IMR-90 (cell line): ENCODE measurements at regions not wholly inside any gene's neighbourhood (a gene's known extent, or its start where the extent isn't known, plus 50 kb on each side); places are given as distances from the start of the nearest gene placed in this dataset.

Experiments
- ATAC-seq: fragments of 200-7000 bp; cut with Tn5 transposase; 2 replicates; pipeline ENCODE4 v1.9.1; 2020; ENCODE audit warnings: low read depth, mild to moderate bottlenecking, moderate library complexity
- BruUV-seq: library from RNA; stranded (reverse); fragments of 400-500 nt; replicated peaks from 2 replicates; lab custom pipeline; 2021; lab: Mats Ljungman, UMichigan
- CTCF ChIA-PET: fragments of 300-600 bp; formaldehyde crosslinking; extraction: SDS; loops from one replicate; lab custom pipeline; 2021; ENCODE audit warnings: antibody characterized with exemption; lab: Yijun Ruan, JAX
- POLR2A ChIA-PET: fragments of 300-600 bp; sonication (Branson Sonifier 250); formaldehyde crosslinking; loops from one replicate; lab custom pipeline; 2022; ENCODE audit warnings: antibody characterized with exemption; ENCODE audit not compliant: unreplicated experiment; lab: Charles Lee
- DNase-seq: peaks from one replicate; pipeline ENCODE4 v3.0.0; 2013
- H2AFZ ChIP-seq: replicated peaks from 2 replicates; pipeline ENCODE3; 2013; ENCODE audit warnings: low read length, mild to moderate bottlenecking; ENCODE audit not compliant: poor library complexity
- H2AK5ac ChIP-seq: 2 replicates; pipeline ENCODE4 v1.6.1; 2013; ENCODE audit warnings: low read depth, low read length, inconsistent platforms
- H2AK9ac ChIP-seq: replicated peaks from 2 replicates; pipeline ENCODE3; 2013; ENCODE audit warnings: mild to moderate bottlenecking, low read depth, low read length, moderate library complexity; ENCODE audit not compliant: poor library complexity
- H2BK120ac ChIP-seq: 2 replicates; pipeline ENCODE4 v1.6.1; 2013; ENCODE audit warnings: low read depth, low read length, inconsistent platforms
- H2BK15ac ChIP-seq: 3 replicates; pipeline ENCODE4 v1.6.1; 2013; ENCODE audit warnings: low read depth, low read length, inconsistent platforms
- H2BK20ac ChIP-seq: 2 replicates; pipeline ENCODE4 v1.6.1; 2013; ENCODE audit warnings: low read depth, mild to moderate bottlenecking, inconsistent platforms, low read length, moderate library complexity
- H2BK5ac ChIP-seq: 2 replicates; pipeline ENCODE4 v1.6.1; 2013; ENCODE audit warnings: mild to moderate bottlenecking, low read depth, low read length, inconsistent platforms; ENCODE audit not compliant: poor library complexity, severe bottlenecking
- H3K14ac ChIP-seq: replicated peaks from 2 replicates; pipeline ENCODE4 v1.6.1; 2013; ENCODE audit warnings: low read depth, low read length, inconsistent platforms
- H3K18ac ChIP-seq: 2 replicates; pipeline ENCODE4 v1.6.1; 2013; ENCODE audit warnings: low read depth, low read length, control low read depth
- H3K23ac ChIP-seq: 2 replicates; pipeline ENCODE4 v1.6.1; 2013; ENCODE audit warnings: low read depth, low read length, inconsistent platforms
- H3K27ac ChIP-seq: 2 replicates; pipeline ENCODE4 v1.5.1; 2013; ENCODE audit warnings: mild to moderate bottlenecking, control low read depth, low read length; ENCODE audit not compliant: insufficient read depth
- H3K27me3 ChIP-seq: 2 replicates; pipeline ENCODE4 v1.6.1; 2013; ENCODE audit warnings: low read length; ENCODE audit not compliant: control insufficient read depth, insufficient read depth
- H3K36me3 ChIP-seq: 2 replicates; pipeline ENCODE4 v1.6.1; 2013; ENCODE audit warnings: low read length, mixed read lengths; ENCODE audit not compliant: control insufficient read depth, insufficient read depth
- H3K4ac ChIP-seq: 2 replicates; pipeline ENCODE4 v1.6.1; 2013; ENCODE audit warnings: low read depth, low read length, inconsistent platforms
- H3K4me1 ChIP-seq: 2 replicates; pipeline ENCODE4 v1.6.1; 2013; ENCODE audit warnings: low read length, mixed read lengths; ENCODE audit not compliant: control insufficient read depth, insufficient read depth
- H3K4me2 ChIP-seq: 2 replicates; pipeline ENCODE4 v1.6.1; 2013; ENCODE audit warnings: low read depth, mild to moderate bottlenecking, control low read depth, low read length, moderate library complexity
- H3K4me3 ChIP-seq: 2 replicates; pipeline ENCODE4 v1.5.1; 2013; ENCODE audit warnings: low read depth, mild to moderate bottlenecking, control low read depth, low read length, moderate library complexity; ENCODE audit not compliant: insufficient read depth
- H3K56ac ChIP-seq: 2 replicates; pipeline ENCODE4 v1.6.1; 2013; ENCODE audit warnings: low read length, inconsistent platforms; ENCODE audit not compliant: insufficient read depth; ENCODE audit errors: extremely low read depth
- H3K79me1 ChIP-seq, 2 experiments: 2 replicates each; pipeline ENCODE4 v1.6.1; 2013; ENCODE audit warnings: low read length in 2 of 2, inconsistent platforms in 1 of 2, low read depth in 1 of 2
- H3K9ac ChIP-seq: 2 replicates; pipeline ENCODE4 v1.6.1; 2013; ENCODE audit warnings: low read depth, low read length, control low read depth
- H3K9me1 ChIP-seq: 2 replicates; pipeline ENCODE4 v1.6.1; 2013; ENCODE audit warnings: low read length, inconsistent platforms; ENCODE audit not compliant: insufficient read depth
- H3K9me3 ChIP-seq: 2 replicates; pipeline ENCODE4 v1.6.1; 2013; ENCODE audit warnings: low read length; ENCODE audit not compliant: control insufficient read depth, insufficient read depth
- H4K20me1 ChIP-seq: 2 replicates; pipeline ENCODE4 v1.6.1; 2013; ENCODE audit warnings: low read length, inconsistent platforms; ENCODE audit not compliant: insufficient read depth
- H4K5ac ChIP-seq: 2 replicates; pipeline ENCODE4 v1.6.1; 2013; ENCODE audit warnings: mild to moderate bottlenecking, low read depth, low read length, control low read depth
- H4K8ac ChIP-seq, 2 experiments: 2 replicates each; pipeline ENCODE4 v1.6.1; 2013; ENCODE audit warnings: low read depth in 2 of 2, low read length in 2 of 2, control low read depth in 1 of 2, inconsistent platforms in 1 of 2
- H4K91ac ChIP-seq: 2 replicates; pipeline ENCODE4 v1.6.1; 2013; ENCODE audit warnings: low read depth, low read length, inconsistent platforms; ENCODE audit not compliant: insufficient read depth
- BHLHE40 ChIP-seq: fragments of 150-350 bp; IDR thresholded peaks from 2 replicates; pipeline ENCODE4 v1.6.1; 2016; ENCODE audit warnings: mild to moderate bottlenecking, low read depth, low read length
- CEBPB ChIP-seq: IDR thresholded peaks from 2 replicates; pipeline ENCODE4 v1.6.1; 2012; ENCODE audit warnings: low read depth, low read length, improper control_type of control experiment
- CHD1 ChIP-seq: IDR thresholded peaks from 2 replicates; pipeline ENCODE4 v1.6.1; 2012; ENCODE audit warnings: low read depth, low read length, improper control_type of control experiment
- FOS ChIP-seq: fragments of 150-350 bp; IDR thresholded peaks from 2 replicates; pipeline ENCODE4 v1.6.1; 2016; ENCODE audit warnings: low read depth, low read length
- MAFK ChIP-seq: IDR thresholded peaks from 2 replicates; pipeline ENCODE4 v1.6.1; 2012; ENCODE audit warnings: low read depth, low read length, improper control_type of control experiment
- MAZ ChIP-seq: IDR thresholded peaks from 2 replicates; pipeline ENCODE4 v1.6.1; 2012; ENCODE audit warnings: low read depth, mild to moderate bottlenecking, low read length, improper control_type of control experiment, moderate library complexity, borderline replicate concordance
- MXI1 ChIP-seq: IDR thresholded peaks from 2 replicates; pipeline ENCODE4 v1.6.1; 2012; ENCODE audit warnings: low read depth, mild to moderate bottlenecking, low read length, moderate library complexity, borderline replicate concordance
- NFE2L2 ChIP-seq: fragments of 150-350 bp; IDR thresholded peaks from 2 replicates; pipeline ENCODE4 v1.6.1; 2016; ENCODE audit warnings: low read depth, mild to moderate bottlenecking, low read length
- POLR2A ChIP-seq: IDR thresholded peaks from 2 replicates; pipeline ENCODE4 v1.6.1; 2012; ENCODE audit warnings: mild to moderate bottlenecking, low read depth, low read length
- RAD21 ChIP-seq: IDR thresholded peaks from 2 replicates; pipeline ENCODE4 v1.6.1; 2012; ENCODE audit warnings: low read length, improper control_type of control experiment
- RCOR1 ChIP-seq: IDR thresholded peaks from 2 replicates; pipeline ENCODE4 v1.6.1; 2012; ENCODE audit warnings: mild to moderate bottlenecking, low read length, improper control_type of control experiment; ENCODE audit not compliant: insufficient replicate concordance
- RFX5 ChIP-seq: IDR thresholded peaks from 2 replicates; pipeline ENCODE4 v1.8.0; 2012; ENCODE audit warnings: low read depth, mild to moderate bottlenecking, low read length, moderate library complexity
- SMC3 ChIP-seq: fragments of 150-350 bp; IDR thresholded peaks from 2 replicates; pipeline ENCODE4 v1.6.1; 2016; ENCODE audit warnings: low read depth, mild to moderate bottlenecking, antibody characterized with exemption, low read length, moderate library complexity
- WGBS, 2 experiments: methylation state at CpG; one replicate each; pipeline versions ENCODE4 v1.1.5 to v1.1.7; 2013; ENCODE audit warnings: missing lambda C conversion rate in 2 of 2; ENCODE audit not compliant: insufficient read length in 1 of 2; ENCODE audit errors: extremely low coverage in 2 of 2; 5-methylcytosine and 5-hydroxymethylcytosine counted together
- dilution Hi-C: fragments of 300-500 bp; cut with HindIII; formaldehyde crosslinking; loops from one replicate; pipeline ENCODE4 v1.14.3; 2018; ENCODE audit warnings: low sequenced_read_pairs; ENCODE audit not compliant: unreplicated experiment
- in situ Hi-C: fragments of 300-500 bp; cut with MboI; formaldehyde crosslinking; loops from 3 replicates; pipeline ENCODE4 v1.14.3; 2019; ENCODE audit warnings: low sequenced_read_pairs, inconsistent platforms, mixed read lengths
- intact Hi-C: fragments of 100-400 bp; cut with micrococcal nuclease; formaldehyde crosslinking; loops from 2 replicates; pipeline ENCODE4 v1.10.0; 2022
- TF ChIP-seq, protein P1 (sequence below): fragments of 150-350 bp; IDR thresholded peaks from 2 replicates; pipeline ENCODE4 v1.6.1; 2016; ENCODE audit warnings: low read depth, mild to moderate bottlenecking, low read length, moderate library complexity, borderline replicate concordance
- TF ChIP-seq, protein P2 (sequence below): conservative IDR thresholded peaks from 2 replicates; pipeline ENCODE4 v1.5.1; 2012; ENCODE audit warnings: mild to moderate bottlenecking, low read depth, low read length, improper control_type of control experiment
- TF ChIP-seq, protein P3 (sequence below): fragments of 150-350 bp; IDR thresholded peaks from 2 replicates; pipeline ENCODE4 v1.6.1; 2017; ENCODE audit warnings: mild to moderate bottlenecking, antibody characterized with exemption, low read length, low read depth

DNA sequence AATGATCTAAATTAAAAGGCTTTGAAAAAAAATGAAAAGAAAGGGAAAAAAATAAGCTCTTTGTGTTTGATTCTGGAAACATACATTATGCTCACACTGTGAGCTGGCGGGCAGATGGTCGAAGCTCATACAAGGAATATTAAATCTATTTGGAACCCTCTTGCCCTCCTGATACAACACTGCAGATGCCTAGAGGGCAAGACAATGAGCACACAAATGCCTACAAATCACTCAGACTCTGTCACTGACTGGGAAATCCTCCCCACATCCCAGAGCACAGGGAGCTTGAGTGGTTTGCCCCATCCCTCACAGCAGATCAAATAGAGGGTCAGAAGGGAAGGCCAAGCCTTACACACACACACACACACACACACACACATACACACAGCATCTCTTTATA is 320.4 kb downstream of the HNRNPD start:
- Histone ChIP-seq H4K20me1 (no peaks in the 10 kb centered on the region), H3K4me3 (no peak overlapping the region), H3K9me1 (no peaks in the 10 kb centered on the region), H3K18ac (no peak overlapping the region), H2BK5ac (no peak overlapping the region), H3K79me1 (no peaks in the 10 kb centered on the region), H3K9me3 (no peaks in the 10 kb centered on the region), H3K36me3 (no peaks in the 10 kb centered on the region), H2BK20ac (no peak overlapping the region), H3K4me2 (no peak overlapping the region), H2AK5ac (no peak overlapping the region), H2AFZ (no peak overlapping the region), H4K91ac (no peak overlapping the region), H3K27ac (no peak overlapping the region), H3K14ac (no peak overlapping the region), H2BK120ac (no peak overlapping the region), H3K4ac (no peak overlapping the region), H4K5ac (no peak overlapping the region), H3K27me3 (no peaks in the 10 kb centered on the region), H3K23ac (no peak overlapping the region), H4K8ac (no peak overlapping the region), H3K4me1 (no peaks in the 10 kb centered on the region), H2BK15ac (no peak overlapping the region), H3K56ac (no peak overlapping the region), H3K9ac (no peak overlapping the region), H2AK9ac (no peak overlapping the region)
- intact Hi-C loops (no loop called here), in situ Hi-C loops (no loop called here), dilution Hi-C loops (no loop called here)
- WGBS, 2 experiments: no CpG with 5 or more reads among the region's 2 CpGs
- TF ChIP-seq BHLHE40 (no peak), RFX5 (no peak), RCOR1 (no peak), MAFK (no peak), POLR2A (no peak), CHD1 (no peak), NFE2L2 (no peak), CEBPB (no peak), MAZ (no peak), RAD21 (no peak), MXI1 (no peak), SMC3 (no peak), FOS (no peak)
- TF ChIP-seq, protein P1, sequence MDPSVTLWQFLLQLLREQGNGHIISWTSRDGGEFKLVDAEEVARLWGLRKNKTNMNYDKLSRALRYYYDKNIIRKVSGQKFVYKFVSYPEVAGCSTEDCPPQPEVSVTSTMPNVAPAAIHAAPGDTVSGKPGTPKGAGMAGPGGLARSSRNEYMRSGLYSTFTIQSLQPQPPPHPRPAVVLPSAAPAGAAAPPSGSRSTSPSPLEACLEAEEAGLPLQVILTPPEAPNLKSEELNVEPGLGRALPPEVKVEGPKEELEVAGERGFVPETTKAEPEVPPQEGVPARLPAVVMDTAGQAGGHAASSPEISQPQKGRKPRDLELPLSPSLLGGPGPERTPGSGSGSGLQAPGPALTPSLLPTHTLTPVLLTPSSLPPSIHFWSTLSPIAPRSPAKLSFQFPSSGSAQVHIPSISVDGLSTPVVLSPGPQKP: no peak
- TF ChIP-seq, protein P2, sequence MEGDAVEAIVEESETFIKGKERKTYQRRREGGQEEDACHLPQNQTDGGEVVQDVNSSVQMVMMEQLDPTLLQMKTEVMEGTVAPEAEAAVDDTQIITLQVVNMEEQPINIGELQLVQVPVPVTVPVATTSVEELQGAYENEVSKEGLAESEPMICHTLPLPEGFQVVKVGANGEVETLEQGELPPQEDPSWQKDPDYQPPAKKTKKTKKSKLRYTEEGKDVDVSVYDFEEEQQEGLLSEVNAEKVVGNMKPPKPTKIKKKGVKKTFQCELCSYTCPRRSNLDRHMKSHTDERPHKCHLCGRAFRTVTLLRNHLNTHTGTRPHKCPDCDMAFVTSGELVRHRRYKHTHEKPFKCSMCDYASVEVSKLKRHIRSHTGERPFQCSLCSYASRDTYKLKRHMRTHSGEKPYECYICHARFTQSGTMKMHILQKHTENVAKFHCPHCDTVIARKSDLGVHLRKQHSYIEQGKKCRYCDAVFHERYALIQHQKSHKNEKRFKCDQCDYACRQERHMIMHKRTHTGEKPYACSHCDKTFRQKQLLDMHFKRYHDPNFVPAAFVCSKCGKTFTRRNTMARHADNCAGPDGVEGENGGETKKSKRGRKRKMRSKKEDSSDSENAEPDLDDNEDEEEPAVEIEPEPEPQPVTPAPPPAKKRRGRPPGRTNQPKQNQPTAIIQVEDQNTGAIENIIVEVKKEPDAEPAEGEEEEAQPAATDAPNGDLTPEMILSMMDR: no peak
- TF ChIP-seq, protein P3, sequence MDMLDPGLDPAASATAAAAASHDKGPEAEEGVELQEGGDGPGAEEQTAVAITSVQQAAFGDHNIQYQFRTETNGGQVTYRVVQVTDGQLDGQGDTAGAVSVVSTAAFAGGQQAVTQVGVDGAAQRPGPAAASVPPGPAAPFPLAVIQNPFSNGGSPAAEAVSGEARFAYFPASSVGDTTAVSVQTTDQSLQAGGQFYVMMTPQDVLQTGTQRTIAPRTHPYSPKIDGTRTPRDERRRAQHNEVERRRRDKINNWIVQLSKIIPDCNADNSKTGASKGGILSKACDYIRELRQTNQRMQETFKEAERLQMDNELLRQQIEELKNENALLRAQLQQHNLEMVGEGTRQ: no peak
- POLR2A ChIA-PET: no interaction called here
- no peak for DNase-seq
- no TSS peak for BruUV-seq
- CTCF ChIA-PET: interaction anchor here (1.1 kb wide), 1 partner anchor 12 kb away, joined by 3 read pairs; no protein-coding TSS in a partner anchor
- no peak for ATAC-seq
